CMK (cell line): ENCODE measurements at regions not wholly inside any gene's neighbourhood (a gene's known extent, or its start where the extent isn't known, plus 50 kb on each side); places are given as distances from the start of the nearest gene placed in this dataset.

Source experiments
- DNase-seq: peaks from one replicate; pipeline ENCODE4 v3.0.0-alpha.2; 2010; ENCODE audit warnings: low read depth

- DNase-seq = no peak
Observed at GRCh38 chr3:25044762-25045710, 383.0 kb upstream of the RARB start.

GRCh38 chr3:25046911-25047771 lies 380.9 kb upstream of the RARB start:
- no peak for DNase-seq

- no peak for DNase-seq
Observed at GRCh38 chr3:25049304-25049703, 378.8 kb upstream of the RARB start.

GRCh38 chr3:25053360-25053759 lies 374.7 kb upstream of the RARB start:
- DNase-seq = no peak

DNA sequence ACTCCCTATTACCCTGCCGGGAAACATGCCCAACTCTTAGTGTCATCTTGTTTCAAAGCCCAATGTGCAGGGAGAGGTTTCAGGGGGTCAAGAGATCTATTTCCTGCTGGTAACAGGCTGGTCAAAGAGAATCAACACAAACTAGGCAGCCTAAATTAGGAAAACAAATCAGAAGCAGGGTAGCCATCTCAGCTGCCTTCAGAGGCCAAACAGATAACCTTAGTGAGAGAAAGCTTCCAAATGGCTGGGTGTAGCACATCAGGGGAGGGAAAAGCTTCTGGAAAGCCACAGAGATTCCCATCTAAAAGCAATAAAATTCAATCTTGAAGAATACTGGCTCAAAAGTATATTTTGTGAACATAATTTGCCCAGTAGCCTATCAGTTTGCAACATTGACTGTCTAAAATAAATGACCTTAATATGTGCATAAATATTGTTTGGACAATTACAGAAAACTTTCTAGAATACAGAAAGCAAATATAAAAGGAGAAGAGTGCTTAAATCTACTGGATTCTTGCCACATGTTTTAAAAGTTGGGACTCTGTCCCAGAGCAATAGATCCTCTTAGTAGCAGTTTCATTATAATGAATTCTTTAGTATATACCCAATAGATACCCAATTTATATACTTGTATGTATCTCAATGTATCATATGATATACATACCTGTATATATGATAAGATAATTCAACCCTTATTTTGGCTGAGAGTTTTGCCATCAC lies 371.9 kb upstream of the RARB start:
- no peak for DNase-seq

- DNase-seq = no peak
Observed at GRCh38 chr3:25056803-25057351, 371.2 kb upstream of the RARB start.

DNA sequence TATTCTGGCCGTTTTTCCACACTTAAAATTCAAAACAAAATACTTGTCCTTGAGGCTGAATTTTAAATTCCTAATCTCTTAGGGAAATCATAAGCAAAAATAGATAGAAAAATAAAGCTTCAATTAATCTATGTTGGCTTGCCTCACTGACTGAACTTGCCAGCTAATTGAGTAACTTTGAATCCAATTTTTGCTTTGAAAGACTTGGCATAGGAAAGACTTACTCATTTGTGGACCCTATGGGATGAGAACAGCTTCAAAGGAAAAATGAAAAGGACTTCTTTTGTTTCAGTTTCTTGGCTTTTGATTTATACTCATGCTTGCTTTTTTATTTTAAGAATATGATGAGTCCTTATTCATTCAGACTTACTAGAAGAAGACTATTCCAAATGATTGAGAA lies 370.7 kb upstream of the RARB start:
- DNase-seq = no peak

GRCh38 chr3:25064681-25065080 lies 363.4 kb upstream of the RARB start:
- DNase-seq = no peak

DNA sequence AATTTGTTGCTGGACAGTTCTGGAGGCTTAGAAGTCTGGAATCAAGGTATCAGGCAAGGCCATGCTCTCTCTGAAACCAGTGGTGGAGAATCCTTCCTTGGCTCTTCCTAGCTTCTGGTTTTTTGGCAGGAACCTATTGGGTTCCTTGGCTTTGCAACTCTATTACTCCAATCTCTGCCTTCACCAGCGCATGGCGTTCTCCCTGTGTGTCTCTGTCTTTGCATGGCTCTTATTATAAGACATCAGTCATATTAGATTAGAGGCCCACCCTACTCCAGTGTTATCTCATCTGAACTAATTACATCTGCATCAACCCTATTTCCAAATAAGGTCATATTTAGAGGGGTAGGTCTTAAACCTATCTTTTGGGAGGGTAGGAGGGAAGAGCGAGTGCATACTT lies 358.1 kb upstream of the RARB start:
- DNase-seq = no peak

DNA sequence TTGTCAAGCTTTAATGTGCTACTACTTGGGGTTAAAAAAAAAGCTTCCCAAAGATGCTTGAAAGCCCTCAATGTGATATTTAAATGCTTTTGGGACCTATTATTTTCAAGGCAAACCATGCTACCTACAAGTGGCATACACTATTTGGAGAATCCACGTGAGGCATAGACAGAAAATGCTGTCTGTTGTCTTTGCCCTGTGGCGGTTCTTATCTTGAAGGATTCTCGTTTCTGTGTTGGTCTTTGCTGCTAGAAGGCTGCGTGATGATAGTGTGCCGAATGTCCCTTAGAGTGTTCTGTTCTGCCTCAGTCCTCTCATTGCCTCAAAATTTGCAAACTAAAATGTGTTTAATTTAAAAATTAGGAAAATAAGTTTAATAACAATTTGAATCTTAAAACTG lies 356.2 kb upstream of the RARB start:
- DNase-seq = no peak

GRCh38 chr3:25073423-25073822 lies 354.6 kb upstream of the RARB start:
- DNase-seq = no peak

DNA sequence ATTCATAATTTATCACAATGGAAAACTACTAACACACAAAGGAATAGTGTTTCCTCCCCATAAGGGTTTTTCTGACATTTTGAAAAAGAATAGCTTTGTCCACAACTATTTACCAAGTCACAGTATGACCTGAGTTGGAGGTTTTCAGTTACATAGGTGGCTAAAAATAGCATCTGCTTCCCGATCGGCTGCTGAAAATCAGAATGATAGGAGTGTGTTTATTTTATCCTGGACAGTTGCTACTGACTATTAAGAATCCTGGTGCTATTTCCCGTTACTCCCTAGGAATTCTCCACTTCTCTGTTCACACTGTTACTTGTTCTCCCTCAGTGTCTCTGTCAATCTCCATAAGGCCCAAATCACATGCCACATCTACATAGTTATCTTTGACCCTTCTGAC lies 353.9 kb upstream of the RARB start:
- no peak for DNase-seq

DNA sequence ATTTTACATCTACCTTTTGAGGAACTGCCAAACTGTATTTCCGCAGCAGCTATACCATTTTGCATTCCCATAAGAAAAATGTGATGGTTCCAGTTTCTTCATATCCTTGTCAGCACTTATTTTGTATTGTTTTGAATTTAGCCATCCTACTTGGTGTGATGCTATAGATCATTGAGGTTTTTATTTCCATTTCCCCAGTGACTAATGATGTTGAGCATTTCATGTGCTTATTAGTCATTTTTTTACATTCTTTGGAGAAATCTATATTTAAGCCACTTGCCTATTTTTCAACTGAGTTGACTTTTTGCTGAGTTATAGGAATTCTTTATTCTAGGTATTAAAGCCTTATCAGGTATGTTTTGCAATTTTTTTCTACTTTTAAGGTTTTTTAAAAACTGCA lies 347.6 kb upstream of the RARB start:
- no peak for DNase-seq

- DNase-seq = no peak
Observed at GRCh38 chr3:25084016-25084415, 344.0 kb upstream of the RARB start.

DNA sequence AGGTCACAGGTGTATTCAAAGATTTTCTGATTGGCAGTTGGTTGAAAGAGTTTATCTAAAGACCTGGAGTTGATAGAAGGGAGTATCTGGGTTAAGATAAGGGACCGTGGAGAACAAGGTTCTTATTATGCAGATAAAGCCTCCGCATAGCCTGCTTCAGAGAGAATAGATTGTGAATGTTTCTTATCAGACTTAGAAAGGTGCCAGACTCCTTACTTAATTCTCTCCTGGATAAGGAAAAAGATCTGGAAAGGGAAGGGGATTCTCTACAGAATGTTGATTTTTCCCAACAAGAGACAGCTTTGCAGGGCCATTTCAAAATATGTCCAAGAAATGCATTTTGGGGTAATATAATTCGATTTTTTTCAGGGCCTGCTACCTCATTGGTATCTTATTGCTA lies 341.3 kb upstream of the RARB start:
- DNase-seq = no peak

- DNase-seq = no peak
Observed at GRCh38 chr3:25088284-25088683, 339.8 kb upstream of the RARB start.

DNA sequence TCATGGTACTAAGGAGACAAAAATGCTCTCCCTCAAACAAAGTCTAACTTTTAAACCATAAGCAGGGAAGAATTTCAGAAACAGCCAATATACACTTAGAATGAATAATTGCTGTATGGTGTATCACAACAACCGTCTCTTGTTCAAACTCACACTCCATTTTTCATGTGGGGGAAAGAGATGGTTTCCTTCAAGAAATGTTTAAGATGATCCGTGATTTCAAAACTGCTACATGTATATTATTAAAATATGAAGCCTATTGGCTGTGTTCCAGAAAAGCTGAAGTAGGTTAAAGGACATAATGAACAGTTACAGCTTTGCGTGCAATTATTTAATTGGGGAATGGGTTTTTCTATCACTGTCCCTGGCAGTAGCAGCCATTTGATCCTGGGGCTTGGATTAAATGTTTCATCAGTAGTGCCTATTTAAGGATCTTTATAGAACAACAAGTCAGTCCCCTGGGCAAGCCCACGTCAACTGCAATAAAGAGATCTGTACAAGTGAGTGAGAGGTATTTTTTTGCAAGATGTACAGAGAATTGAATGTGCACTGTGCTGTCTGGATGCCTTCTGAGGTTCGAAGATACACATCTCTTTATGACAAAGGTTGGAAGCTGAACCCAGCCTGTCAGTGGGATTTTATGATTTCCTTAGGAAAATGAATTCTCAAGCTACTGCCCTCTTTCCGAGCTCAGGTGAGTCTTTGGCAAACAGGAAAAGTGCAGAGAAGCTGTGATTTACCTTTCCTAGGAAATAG lies 337.2 kb upstream of the RARB start:
- DNase-seq = no peak

DNA sequence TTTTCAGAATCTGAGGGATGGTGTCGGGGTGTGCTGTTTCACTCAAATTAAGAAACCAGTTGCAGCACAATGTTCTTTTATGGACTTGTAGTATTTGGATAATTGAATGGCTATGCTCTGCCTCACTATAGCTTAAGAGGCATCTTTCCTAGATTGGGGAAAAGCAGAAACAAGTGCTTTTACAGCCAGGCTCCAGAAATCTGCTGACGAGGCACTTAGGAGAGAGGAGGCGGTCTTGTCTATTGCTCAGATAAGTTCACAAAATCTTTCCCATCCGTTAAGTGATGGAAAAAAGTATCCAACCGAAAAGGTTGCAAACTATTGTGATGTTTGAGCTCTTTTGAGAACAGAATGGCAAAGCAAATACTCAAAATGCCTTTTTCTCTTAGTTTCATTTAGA lies 336.1 kb upstream of the RARB start:
- no peak for DNase-seq

GRCh38 chr3:25094932-25095685 lies 333.0 kb upstream of the RARB start:
- no peak for DNase-seq

- no peak for DNase-seq
Observed at GRCh38 chr3:25096536-25096935, 331.5 kb upstream of the RARB start.

GRCh38 chr3:25097023-25097422 lies 331.0 kb upstream of the RARB start:
- DNase-seq = no peak
